Choroid plexus epithelial cell (primary cell): ENCODE measurements at regions not wholly inside any gene's neighbourhood (a gene's known extent, or its start where the extent isn't known, plus 50 kb on each side); places are given as distances from the start of the nearest gene placed in this dataset.

Experiments used
- DNase-seq: peaks from one replicate; pipeline ENCODE4 v3.0.0-alpha.2; 2010; ENCODE audit warnings: low read depth
- H3K4me3 ChIP-seq: 2 replicates; pipeline ENCODE4 v1.5.1; 2011; ENCODE audit warnings: low read depth, mild to moderate bottlenecking, control low read depth, low read length, moderate library complexity
- TF ChIP-seq, protein P1 (sequence below): conservative IDR thresholded peaks from 2 replicates; pipeline ENCODE4 v1.5.1; 2011; ENCODE audit warnings: low read depth, mild to moderate bottlenecking, control low read depth, inconsistent platforms, low read length, moderate library complexity

DNA sequence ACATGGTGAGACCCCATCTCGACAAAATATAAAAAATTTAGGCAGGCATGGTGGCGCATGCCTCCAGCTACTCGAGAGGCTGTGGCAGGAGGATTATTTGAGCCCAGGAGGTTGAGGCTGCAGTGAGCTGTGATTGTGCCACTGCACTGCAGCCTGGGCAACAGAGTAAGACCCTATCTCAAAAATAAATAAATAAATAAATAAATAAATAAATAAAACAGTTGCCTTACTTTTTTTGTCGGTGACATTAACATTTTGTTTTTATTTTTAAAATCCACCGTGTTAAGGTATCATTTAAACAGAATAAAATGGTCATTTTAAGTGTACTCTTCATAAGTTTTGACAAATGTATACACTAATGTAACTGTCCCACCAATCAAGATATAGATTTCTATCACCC, 57.0 kb downstream of the RASL11A start:
- no peak for DNase-seq
- TF ChIP-seq, protein P1, sequence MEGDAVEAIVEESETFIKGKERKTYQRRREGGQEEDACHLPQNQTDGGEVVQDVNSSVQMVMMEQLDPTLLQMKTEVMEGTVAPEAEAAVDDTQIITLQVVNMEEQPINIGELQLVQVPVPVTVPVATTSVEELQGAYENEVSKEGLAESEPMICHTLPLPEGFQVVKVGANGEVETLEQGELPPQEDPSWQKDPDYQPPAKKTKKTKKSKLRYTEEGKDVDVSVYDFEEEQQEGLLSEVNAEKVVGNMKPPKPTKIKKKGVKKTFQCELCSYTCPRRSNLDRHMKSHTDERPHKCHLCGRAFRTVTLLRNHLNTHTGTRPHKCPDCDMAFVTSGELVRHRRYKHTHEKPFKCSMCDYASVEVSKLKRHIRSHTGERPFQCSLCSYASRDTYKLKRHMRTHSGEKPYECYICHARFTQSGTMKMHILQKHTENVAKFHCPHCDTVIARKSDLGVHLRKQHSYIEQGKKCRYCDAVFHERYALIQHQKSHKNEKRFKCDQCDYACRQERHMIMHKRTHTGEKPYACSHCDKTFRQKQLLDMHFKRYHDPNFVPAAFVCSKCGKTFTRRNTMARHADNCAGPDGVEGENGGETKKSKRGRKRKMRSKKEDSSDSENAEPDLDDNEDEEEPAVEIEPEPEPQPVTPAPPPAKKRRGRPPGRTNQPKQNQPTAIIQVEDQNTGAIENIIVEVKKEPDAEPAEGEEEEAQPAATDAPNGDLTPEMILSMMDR: no peak

DNA sequence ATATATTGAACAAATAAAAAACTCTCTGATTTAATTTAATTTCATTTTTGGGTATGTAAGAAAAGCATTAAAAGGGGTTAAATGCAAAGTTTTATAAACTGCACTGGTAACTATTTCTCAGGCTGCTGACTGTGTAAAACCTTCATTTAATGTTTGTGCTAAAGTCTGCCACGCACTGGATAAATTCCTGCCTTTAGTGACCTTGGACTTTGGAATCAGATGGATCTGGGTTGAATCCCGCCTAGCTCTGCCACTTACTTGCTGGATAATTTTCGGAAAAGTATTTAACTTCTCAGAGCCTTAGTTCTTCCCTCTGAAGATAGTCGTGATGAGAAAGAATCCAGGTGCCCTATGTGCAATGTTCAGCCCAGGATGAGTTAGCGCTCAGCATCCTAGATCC, 58.6 kb downstream of the RASL11A start:
- no peak for DNase-seq
- TF ChIP-seq, protein P1: no peak
- H3K4me3 ChIP-seq: no peak overlapping the region

More for the DNA sequence above, 57.0 kb downstream of the RASL11A start:
- H3K4me3 ChIP-seq: no peak overlapping the region

DNA sequence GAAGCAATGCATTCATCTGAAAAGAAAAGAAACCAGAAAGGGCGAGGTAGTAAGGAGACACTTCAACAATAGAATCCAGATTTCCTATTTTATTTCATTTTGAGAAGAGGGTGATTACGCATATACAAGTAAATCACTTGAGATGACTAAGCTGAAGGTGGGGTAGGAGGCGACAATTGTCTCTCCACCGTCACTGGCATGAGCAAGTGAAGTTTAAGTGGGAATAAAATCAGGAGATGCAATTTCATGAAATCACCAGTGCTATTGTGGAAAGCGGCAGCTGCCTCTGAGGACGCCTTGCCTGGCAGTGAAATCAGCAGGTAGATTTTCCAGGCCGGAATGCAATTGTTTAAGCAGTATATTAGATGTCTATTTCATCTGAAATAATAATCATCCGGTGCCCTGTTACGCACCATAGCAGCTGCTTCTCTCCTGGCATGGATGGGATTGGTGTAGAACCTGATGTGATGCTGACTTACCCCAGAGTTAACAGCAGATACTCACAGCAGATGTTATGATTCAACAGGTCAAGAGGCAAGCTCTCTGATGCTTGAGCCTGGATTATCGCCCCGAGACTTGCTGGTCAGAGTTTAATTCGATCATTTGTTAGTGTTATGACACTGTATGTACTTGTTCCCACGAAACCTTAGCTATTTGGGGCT, 64.3 kb downstream of the RASL11A start:
- H3K4me3 ChIP-seq: no peak overlapping the region
- TF ChIP-seq, protein P1: no peak
- peak; percentile 52 for DNase-seq

DNA sequence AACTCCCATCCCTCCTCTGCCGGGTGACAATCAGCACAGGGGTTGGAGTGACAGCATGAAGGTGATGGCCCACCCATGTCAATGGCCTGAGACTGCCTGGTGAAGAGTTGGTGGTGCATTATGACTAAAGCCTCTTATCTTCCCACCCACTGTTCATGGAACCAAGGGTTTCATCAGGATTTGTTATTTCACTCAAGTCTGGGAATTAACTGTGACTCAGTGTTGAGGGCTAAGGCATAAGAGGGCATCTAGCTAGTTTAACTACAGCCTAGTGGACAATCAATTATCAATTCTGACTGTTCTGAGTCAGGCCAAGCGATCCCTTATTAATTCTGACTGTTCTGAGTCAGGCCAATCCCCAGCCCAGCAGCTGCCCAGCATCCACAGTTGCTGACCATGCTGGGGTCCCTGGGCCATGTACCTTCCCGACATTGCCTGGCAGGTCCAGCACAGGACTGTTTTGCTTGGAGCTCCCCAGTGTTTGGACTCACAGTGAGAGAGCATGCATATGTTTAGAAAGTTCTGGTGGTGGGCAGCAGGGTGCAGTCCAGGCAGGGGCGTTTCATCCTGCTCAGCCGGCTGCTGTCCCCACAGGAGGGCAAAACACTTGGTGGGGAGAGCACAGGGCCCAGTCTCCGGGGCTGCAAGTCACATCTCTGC, 65.5 kb downstream of the RASL11A start:
- TF ChIP-seq, protein P1: no peak
- DNase-seq: peak; percentile 43
- no peak overlapping the region for H3K4me3 ChIP-seq

DNA sequence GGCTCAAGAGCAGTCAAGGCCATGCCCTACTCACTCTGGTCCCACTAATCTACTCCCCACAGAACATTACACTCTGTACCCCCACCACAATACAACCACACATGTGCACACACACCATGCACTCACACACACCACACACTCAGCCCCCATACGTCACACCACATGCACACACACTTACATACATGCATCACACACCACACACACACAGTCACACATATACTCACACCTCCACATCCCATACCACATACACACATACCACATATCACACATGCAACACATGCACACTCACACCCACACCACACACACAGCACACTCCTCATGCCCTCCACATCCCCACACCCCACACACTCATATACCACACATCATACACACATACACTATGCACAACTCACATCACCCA, 67.6 kb downstream of the RASL11A start:
- TF ChIP-seq, protein P1: no peak
- no peak for DNase-seq
- H3K4me3 ChIP-seq: no peak overlapping the region

DNA sequence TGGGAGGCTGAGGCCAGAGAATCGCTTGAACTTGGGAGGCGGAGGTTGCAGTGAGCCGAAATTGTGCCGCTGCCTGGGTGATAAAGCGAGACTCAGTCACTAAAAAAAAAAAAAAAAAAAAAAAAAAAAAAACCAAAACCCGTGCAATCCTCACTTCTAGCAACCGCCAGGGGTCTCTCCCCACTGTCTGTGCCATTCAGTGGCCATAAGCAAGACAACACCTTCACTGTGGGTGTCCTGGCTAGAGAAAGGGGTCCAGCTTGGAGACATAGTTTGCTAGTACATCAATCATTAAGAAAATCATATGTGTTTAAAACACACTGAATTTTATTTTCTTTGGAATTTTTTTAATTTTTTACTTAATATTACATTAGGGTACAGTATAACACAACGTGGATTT, 68.2 kb downstream of the RASL11A start:
- TF ChIP-seq, protein P1: peak; percentile 55
- no peak for DNase-seq
- no peak overlapping the region for H3K4me3 ChIP-seq

DNA sequence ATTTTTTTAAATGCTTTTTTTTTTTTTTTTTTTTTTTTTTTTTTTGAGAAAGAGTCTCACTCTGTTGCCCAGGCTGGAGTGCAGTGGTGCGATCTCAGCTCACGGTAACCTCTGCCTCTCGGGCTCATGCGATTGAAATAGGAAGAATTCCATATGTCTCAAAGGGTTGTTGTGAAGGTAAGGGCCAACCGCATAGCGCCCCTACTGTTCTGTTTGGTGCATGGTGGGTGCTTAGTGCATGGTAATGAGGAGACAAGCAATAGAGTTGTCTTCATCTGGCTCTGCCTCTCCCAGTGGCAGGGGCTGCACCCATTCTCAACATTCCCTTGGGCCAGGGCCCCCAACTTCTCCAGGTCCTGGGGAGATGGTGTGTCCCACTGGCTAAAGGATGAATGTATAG, 68.7 kb downstream of the RASL11A start:
- DNase-seq: peak; percentile 73
- H3K4me3 ChIP-seq: no peak overlapping the region
- TF ChIP-seq, protein P1: peak; percentile 81
